ENCODE measurements at regions not wholly inside any gene's neighbourhood (a gene's known extent, or its start where the extent isn't known, plus 50 kb on each side); places are given as distances from the start of the nearest gene placed in this dataset.

- DNase-seq = no peak
Measured at GRCh38 chr1:228994676-228995594, 259.7 kb downstream of the RHOU start.

GRCh38 chr1:228996281-228996680 is 261.0 kb downstream of the RHOU start:
- DNase-seq = no peak

- no peak for DNase-seq
Measured at GRCh38 chr1:228997721-228998144, 262.5 kb downstream of the RHOU start.

DNA sequence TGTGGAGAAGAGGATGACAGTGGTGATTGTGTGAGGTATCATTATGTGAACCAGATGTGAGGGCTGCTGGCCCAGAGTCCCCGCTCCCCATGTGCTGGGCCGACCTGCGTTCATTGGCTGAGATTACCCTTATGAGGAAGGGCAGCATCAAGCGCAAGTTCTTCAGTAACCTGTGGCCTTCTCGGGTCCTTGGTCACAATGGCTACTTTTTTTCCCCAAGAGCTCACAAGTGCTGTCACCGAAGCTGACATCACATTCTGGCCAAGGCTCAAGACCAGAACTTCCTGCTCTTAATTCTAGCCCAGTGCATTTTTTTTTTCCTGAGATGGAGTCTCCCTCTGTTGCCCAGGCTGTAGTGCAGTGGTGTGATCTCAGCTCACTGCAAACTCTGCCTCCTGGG is 262.9 kb downstream of the RHOU start:
- no peak for DNase-seq

- no peak for DNase-seq
Measured at GRCh38 chr1:228999446-229000170, 264.3 kb downstream of the RHOU start.

DNA sequence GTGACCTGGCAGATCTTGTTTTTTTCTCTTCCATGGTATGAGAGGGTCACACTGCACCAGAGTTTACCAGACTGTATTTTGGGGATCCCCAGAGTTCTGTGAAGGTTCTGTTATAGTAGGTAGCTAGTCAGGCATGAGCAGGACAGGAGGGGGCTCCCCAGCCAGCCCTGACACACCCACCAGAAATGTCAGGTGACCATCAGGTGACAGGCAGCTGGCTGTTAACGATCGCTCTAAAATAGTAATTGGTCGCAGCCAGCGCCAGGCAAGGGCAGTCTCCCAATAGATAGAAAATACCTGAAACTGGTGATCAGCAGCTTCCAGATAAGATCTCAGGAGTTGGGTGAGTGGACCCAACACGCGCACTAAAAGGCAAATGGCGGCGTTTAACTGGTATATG is 264.9 kb downstream of the RHOU start:
- no peak for DNase-seq

DNA sequence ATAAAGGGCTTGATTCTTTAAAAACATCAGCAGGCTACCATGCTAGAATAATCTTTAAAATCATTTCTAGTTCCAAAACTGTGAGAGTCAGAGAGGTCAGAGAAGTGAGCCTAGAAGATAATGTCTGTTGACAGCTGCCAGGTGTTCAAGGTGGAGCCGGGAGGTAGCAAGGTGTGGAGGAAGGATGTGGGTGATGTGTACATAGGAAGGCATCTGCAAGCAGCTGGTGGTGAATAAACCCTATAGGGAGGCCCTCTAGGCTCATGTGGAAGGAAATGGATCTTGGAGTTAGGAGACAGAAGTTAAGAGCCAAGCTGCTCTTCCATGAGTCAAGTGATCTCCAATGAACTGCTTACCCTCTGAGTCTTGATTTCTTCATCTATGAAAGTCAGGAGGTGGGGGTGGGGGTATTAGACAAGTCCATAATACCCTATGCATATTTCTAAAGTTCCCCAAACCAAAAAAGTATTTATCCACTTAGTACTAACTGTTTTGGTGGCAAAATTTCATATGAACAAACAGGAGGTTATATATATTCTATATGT is 266.3 kb downstream of the RHOU start:
- DNase-seq = no peak

DNA sequence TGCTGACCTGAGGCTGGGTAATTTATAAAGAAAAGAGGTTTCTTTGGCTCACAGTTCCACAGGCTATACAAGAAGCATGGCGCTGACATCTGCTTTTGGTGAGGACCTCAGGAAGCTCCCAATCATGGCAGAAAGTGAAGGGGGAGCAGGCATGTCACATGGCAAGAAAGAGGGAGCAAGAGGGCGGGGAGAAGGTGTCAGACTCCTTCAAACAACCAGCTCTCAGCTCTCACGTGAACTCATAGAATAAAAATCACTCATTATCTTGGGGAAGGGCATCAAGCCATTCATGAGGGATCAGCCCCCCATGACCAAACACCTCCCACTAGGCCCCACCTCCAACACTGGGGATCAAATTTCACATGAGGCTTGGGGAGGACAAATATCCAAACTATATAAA is 266.8 kb downstream of the RHOU start:
- DNase-seq = no peak

DNA sequence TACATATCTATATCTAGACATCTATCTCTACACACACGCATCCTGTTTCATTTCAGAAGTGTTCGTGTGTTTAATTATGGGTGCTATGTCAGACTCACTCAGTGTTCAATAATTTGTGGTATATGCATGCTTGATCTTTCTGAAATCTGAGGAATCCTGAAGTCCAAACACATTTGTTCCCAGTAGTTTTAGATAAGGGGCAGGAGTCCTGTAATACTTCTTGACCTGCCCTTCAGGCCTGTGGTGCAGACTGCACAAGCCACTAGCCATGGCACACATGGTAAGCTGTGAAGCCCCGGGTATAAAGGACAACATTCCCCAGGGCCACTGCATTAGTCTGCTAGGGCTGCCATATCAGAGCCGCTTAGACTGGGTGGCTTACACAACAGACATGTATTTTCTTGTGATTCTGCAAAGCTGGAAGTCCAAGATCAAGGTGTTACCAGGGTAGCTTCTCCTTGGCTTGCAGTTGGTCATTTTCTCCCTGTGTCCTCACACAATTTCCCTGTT is 267.2 kb downstream of the RHOU start:
- no peak for DNase-seq

- peak; percentile 45 for DNase-seq
Measured at GRCh38 chr1:229003233-229004031, 267.5 kb upstream of the RAB4A start.

DNA sequence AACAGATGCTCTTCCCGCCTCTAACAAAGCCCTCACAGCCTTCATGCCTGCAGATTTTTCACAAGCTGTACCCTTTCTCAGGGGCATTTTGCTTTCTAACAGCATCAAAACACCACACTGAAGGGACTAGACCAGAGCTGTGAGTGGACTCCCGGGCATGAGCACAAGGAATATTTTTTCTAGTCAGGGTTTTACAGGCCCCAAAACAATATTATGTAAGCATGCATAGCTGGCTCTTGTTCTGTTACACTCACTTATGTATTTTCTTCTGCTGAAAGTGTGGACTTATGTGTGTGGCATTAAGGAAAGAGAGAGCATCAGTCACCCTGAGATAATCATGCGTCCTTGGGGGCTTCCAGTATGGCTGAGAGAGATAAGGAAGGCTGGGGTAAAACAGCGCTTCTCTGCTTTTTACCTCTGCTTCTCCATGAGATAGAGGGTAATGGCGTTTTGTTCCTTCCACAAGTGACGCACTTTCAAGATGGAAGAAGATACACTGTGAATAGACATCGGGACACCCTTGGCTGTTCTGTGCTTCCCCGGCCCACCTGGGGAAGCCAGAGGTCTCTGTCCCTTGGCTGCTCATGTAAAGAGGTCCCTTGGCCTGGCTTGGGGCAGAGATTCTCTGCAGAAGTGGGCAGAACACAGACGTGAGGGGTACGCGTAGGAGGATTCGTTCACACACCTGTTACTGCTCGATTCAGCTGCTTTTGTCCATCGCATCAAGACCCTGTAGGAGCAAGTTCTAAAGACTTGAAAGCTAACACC is 266.7 kb upstream of the RAB4A start:
- DNase-seq = peak; percentile 90

DNA sequence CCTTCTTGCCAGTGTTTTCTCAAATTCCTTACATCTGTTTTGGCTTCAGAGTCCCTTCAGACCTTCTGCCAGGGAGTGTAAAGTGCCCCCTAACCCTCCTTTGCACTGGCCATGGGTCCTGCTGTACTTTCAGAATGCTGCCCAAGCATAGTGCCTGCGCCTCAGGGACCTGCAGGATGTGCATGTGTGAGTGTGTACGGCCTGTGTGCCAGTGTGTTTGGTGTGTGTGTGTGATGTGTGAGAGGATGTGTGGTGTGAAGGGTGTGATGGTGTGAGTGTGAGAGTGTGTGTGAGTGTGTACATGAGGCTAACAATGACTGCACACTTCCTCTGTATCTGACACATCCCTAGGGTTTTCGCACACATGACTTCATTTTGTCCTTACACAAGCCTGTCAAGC is 265.8 kb upstream of the RAB4A start:
- no peak for DNase-seq

DNA sequence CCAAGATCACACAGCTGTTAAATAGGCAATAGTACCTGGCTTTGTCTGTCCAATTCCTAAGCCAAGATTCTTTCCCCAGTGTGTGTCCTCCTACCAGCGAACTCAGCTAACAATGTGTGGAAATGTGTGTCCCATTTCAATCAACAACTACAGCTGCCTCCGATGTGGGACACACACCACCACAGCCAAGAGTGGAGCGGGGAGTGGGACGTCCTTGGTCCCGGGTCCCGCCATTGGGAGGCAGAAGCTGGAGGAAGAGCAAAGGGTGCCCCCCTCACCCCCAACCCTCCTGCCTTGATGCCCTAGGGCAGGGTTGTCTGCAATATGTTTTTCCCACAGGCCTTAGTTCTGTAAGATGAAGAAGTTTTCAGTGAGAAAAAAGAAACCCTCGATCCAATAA is 265.4 kb upstream of the RAB4A start:
- no peak for DNase-seq

GRCh38 chr1:229006121-229006870 is 264.6 kb upstream of the RAB4A start:
- no peak for DNase-seq

DNA sequence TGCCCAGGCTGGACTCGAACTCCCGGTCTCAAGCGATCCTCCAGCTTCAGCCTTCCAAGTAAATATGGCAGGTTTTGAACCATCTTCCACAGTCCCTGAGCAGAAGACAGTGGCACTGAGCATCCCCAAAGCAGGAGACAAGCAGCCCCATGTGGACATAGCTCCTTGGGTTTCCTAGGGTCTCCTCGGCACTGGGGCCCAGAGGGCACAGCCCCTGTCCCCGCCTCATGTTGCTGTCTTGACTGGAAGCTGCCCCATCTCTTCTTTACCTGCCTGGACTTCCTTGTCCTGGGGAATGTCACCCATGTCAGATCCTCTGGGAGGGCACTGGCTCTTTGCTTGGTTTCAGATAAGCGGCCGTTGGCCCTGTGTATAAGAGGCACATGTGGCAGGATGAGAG is 263.7 kb upstream of the RAB4A start:
- DNase-seq = no peak

DNA sequence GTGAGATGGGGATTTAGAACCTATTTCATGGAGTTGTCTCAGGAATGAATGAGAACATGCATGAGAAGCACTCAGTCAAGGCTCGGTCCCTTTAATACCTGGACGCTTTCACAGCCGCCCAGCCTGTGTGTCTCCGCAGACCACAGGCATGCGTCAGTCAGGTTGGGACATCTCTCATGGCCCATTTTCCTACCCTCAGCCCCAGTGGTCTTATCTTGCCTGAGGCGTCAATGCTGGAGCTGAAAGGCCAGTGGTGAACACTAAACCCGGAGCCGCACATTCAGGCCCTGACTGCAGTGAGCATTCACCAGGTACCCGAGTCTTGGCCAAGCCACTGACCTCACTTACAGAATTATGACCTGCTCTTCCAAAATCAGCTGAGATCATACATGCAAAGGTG is 263.2 kb upstream of the RAB4A start:
- no peak for DNase-seq

DNA sequence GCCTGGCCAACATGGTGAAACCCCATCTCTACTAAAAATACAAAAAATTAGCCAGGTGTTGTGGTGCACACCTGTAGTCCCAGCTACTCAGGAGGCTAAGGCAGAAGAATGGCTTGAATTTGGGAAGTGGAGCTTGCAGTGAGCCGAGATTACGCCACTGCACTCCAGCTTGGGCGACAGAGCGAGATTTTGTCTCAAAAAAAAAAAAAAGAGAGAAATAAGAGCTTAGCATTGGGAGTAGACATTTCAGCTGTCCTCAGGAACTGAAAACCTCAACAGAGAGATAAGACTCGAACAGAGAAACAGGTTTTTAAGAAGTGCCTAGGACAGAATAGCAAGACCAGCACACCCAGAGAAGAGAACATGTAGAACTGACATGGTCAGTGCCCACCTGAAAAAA is 262.6 kb upstream of the RAB4A start:
- peak; percentile 79 for DNase-seq

- DNase-seq = no peak
Measured at GRCh38 chr1:229011022-229011421, 259.9 kb upstream of the RAB4A start.

DNA sequence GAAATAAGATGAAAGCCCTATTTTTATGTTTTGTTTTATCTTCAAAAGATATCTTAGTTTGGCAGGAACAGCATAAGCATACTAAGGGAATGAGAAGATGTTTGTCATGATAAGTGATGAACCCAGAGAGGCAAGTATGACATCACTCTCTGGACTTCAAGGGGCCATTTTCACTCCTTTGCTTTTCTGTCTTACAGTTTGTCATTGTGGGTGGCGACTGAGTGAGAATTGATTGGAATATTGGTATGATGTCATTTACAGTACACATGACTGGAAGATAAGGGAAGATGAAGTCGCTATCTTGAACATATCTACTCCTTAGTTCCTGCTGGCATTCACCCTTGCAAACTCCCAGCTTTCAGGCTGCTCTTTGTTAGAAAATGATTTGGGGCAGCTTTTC is 258.1 kb upstream of the RAB4A start:
- no peak for DNase-seq

DNA sequence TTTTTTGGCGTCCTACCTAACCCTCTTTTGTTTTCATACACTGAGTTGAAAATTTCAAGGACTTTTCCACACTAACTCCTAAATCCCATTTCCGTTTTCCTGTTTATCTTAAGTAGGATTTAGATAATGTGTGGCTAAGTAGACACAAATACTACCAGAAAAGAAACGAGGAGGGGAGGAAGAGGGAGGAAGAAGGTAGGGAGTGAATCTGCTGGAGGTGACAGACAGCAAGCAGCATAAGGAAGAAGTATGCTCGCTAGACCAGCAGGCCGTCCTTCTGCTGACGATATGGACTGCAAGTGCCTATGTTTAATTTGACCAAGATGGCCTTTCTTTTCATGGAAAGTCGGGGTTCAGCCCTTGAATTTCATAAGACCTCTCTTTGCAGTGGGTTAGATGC is 256.9 kb upstream of the RAB4A start:
- no peak for DNase-seq

GRCh38 chr1:229015806-229016205 is 255.1 kb upstream of the RAB4A start:
- no peak for DNase-seq
